Spleen (tissue), 11 donors: ENCODE measurements at regions not wholly inside any gene's neighbourhood (a gene's known extent, or its start where the extent isn't known, plus 50 kb on each side); places are given as distances from the start of the nearest gene placed in this dataset.

Experiments used
- DNase-seq: peaks from one replicate; pipeline ENCODE4 v3.0.0-alpha.2; 2020
- H3K27ac ChIP-seq, 8 donors: fragments of 200-600 bp; sonication (generic) in 7 of 8; 1 replicate in 4 of 8; 2 replicates in 4 of 8; pipeline versions ENCODE4 v1.5.0 to v1.8.0; 2016 to 2021; ENCODE audit warnings: inconsistent platforms in 4 of 8, mild to moderate bottlenecking in 4 of 8, moderate library complexity in 1 of 8
- H3K27me3 ChIP-seq, 7 donors: fragments of 200-600 bp; sonication (generic) in 6 of 7; replicated peaks in 1 of 7; 1 replicate in 4 of 7; 2 replicates in 3 of 7; pipeline versions ENCODE4 v1.5.0 to v1.8.0; 2016 to 2021; ENCODE audit warnings: inconsistent platforms in 3 of 7, mild to moderate bottlenecking in 1 of 7
- H3K36me3 ChIP-seq, 6 donors: fragments of 200-600 bp; sonication (generic) in 5 of 6; 1 replicate in 4 of 6; 2 replicates in 2 of 6; pipeline versions ENCODE4 v1.5.0 to v1.8.0; 2016 to 2021; ENCODE audit warnings: inconsistent platforms in 2 of 6
- H3K4me1 ChIP-seq, 6 donors: fragments of 200-600 bp; sonication (generic) in 5 of 6; 1 replicate in 3 of 6; 2 replicates in 3 of 6; pipeline versions ENCODE4 v1.5.0 to v1.8.0; 2016 to 2021; ENCODE audit warnings: inconsistent platforms in 3 of 6
- H3K4me3 ChIP-seq, 8 donors: fragments of 200-600 bp; sonication (generic) in 7 of 8; 1 replicate in 4 of 8; 2 replicates in 4 of 8; pipeline versions ENCODE4 v1.5.0 to v1.8.0; 2016 to 2021; ENCODE audit warnings: inconsistent platforms in 4 of 8, mild to moderate bottlenecking in 4 of 8, moderate library complexity in 2 of 8
- H3K9me3 ChIP-seq, 8 donors: fragments of 200-600 bp; sonication (generic) in 7 of 8; 1 replicate in 4 of 8; 2 replicates in 4 of 8; pipeline versions ENCODE4 v1.5.0 to v1.8.0; 2016 to 2021; ENCODE audit warnings: inconsistent platforms in 4 of 8
- CTCF ChIP-seq, 11 experiments: fragments of 200-600 bp in 7 of 11; fragments of 450-650 bp in 4 of 11; sonication (generic) in 4 of 11; IDR thresholded peaks in 8 of 11; conservative IDR thresholded peaks in 3 of 11; 1 replicate in 7 of 11; 2 replicates in 4 of 11; pipeline versions ENCODE4 v1.4.0 to v1.8.0; 2016 to 2021; ENCODE audit warnings: antibody characterized with exemption in 11 of 11, inconsistent platforms in 4 of 11, mild to moderate bottlenecking in 1 of 11
- POLR2A ChIP-seq, 3 donors: fragments of 450-650 bp; IDR thresholded peaks; one replicate each; pipeline ENCODE4 v1.5.1; 2017; ENCODE audit warnings: antibody characterized with exemption in 3 of 3, mild to moderate bottlenecking in 1 of 3
- POLR2AphosphoS5 ChIP-seq, 3 donors: sonication (generic); formaldehyde crosslinking; IDR thresholded peaks; one replicate each; pipeline ENCODE4 v1.5.1; 2017; ENCODE audit warnings: antibody characterized with exemption in 3 of 3
- WGBS, 5 donors: extraction: QIAGEN DNeasy Blood & Tissue Kit in 3 of 5; methylation state at CpG; one replicate each; pipeline versions ENCODE4 v1.1.5 to v1.1.7; 2013 to 2018; 5-methylcytosine and 5-hydroxymethylcytosine counted together
- intact Hi-C: fragments of 100-400 bp; cut with DNase I; formaldehyde crosslinking; loops from one replicate; pipeline ENCODE4 v1.15.0; 2023; ENCODE audit warnings: low total_unique reads
- donor health status: healthy with polysubstance abuse.
- donor health status: DM: no; HTN: no; CAD: no; lungs with moderate emphysema.
- donor health status: DM: no; HTN: no; CAD: no.
- donor health status: Bipolar disorder and iron deficiency.
- donor health status: healthy.
- donor health status: DM: no; HTN: no; CAD: no.
- donor health status: DM: yes; HTN: yes; CAD: no.

DNA sequence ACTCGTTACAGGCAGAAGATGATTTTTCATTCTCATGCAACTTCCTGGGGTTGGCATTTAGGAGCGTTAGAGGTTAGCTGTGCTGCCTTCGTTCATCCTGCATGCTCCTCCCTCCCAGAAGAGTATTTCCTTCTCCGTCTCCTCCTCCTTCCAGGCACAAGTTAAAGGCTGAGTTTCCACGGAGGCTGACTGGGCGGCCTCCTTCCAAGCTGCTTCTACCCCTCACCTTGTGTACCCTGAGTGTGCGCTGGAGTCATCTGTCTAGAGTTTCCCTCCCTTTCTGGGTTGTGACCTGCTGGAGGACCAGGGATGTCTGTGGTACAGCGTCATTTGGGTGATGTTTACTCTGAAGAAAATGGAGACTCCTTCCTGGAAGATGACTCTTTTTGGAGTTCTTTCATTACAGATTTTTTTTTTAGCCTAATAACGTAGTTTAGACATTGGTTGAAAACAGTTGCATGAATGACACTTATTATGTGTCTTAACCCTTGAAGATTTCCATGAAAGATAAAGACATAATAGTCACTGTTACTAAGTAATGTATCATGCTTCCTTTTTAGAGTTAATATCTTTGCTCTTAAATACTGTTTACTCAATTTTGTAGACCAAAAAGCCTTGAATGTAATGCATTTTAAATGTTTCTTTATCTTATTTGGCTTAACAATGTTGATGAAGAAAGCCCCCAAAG lies 146.9 kb downstream of the TENT4A start:
- Histone ChIP-seq H3K27ac (no peak overlapping the region), H3K4me3 (no peak overlapping the region), H3K4me1 (peaks cover 0 to 26% (median 2%) of the 10 kb centered on the region in 6 donors), H3K9me3 (peaks cover 0 to 18% (median 3%) of the 10 kb centered on the region in 8 donors), H3K36me3 (no peaks in the 10 kb centered on the region), H3K27me3 (no peaks in the 10 kb centered on the region)
- intact Hi-C loops = no loop called here
- no peak for DNase-seq
- 72 to 81% (median 75%) methylated on average over 9 of the region's 9 CpGs for WGBS, 5 donors
- no peak for TF ChIP-seq CTCF (IDR thresholded peaks at IDR 0.05 in 8 of 11, conservative IDR thresholded peaks at IDR 0.05 in 3 of 11)
- TF ChIP-seq POLR2AphosphoS5 (IDR thresholded peaks at IDR 0.05) = no peak
- TF ChIP-seq POLR2A (IDR thresholded peaks at IDR 0.05) = no peak

GRCh38 chr5:6861036-6861435 lies 147.8 kb downstream of the TENT4A start:
- peaks cover 0 to 26% (median 2%) of the 10 kb centered on the region in 6 donors for H3K4me1 ChIP-seq
- intact Hi-C loops = no loop called here
- no peaks in the 10 kb centered on the region for H3K36me3 ChIP-seq
- WGBS, 5 donors = 51 to 66% (median 63%) methylated on average over 3 of the region's 3 CpGs
- TF ChIP-seq POLR2AphosphoS5 (IDR thresholded peaks at IDR 0.05) (no peak), CTCF (IDR thresholded peaks at IDR 0.05 in 8 of 11, conservative IDR thresholded peaks at IDR 0.05 in 3 of 11) (no peak), POLR2A (IDR thresholded peaks at IDR 0.05) (no peak)
- no peak overlapping the region for H3K27ac ChIP-seq
- H3K9me3 ChIP-seq = peaks cover 0 to 14% (median 3%) of the 10 kb centered on the region in 8 donors
- no peak for DNase-seq
- H3K4me3 ChIP-seq = no peak overlapping the region
- no peaks in the 10 kb centered on the region for H3K27me3 ChIP-seq

GRCh38 chr5:6861667-6862066 lies 148.4 kb downstream of the TENT4A start:
- peaks cover 0 to 20% (median 2%) of the 10 kb centered on the region in 6 donors for H3K4me1 ChIP-seq
- H3K4me3 ChIP-seq = no peak overlapping the region
- H3K36me3 ChIP-seq = no peaks in the 10 kb centered on the region
- no peak overlapping the region for H3K27ac ChIP-seq
- peaks cover 0 to 14% (median 3%) of the 10 kb centered on the region in 8 donors for H3K9me3 ChIP-seq
- H3K27me3 ChIP-seq = no peaks in the 10 kb centered on the region
- no peak for TF ChIP-seq CTCF (IDR thresholded peaks at IDR 0.05 in 8 of 11, conservative IDR thresholded peaks at IDR 0.05 in 3 of 11)
- no peak for TF ChIP-seq POLR2A (IDR thresholded peaks at IDR 0.05)
- TF ChIP-seq POLR2AphosphoS5 (IDR thresholded peaks at IDR 0.05) = no peak
- 75 to 86% (median 79%) methylated on average over 3 of the region's 3 CpGs for WGBS, 5 donors
- DNase-seq = no peak
- intact Hi-C loops = no loop called here

DNA sequence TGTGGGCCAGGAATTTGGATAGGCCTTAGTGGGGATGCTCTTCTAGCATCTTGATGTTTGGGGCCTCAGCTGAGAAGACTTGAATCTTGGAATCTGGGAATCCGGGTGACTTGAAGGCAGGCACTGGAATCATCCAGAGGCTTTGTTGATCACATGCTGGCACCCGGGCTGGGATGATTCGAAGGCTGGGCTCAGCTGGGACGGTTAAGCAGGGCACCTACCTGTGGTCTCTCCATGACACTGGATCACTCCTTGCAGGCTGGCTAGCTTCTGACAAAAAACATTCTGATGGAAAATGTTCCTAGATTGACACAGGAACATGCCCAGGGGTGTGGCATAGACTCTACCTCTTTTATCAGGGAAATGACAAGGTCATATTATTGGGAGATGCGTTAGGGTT lies 149.1 kb downstream of the TENT4A start:
- H3K27me3 ChIP-seq = no peaks in the 10 kb centered on the region
- H3K9me3 ChIP-seq = peaks cover 0 to 14% (median 3%) of the 10 kb centered on the region in 8 donors
- 87 to 95% (median 89%) methylated on average over 5 of the region's 5 CpGs for WGBS, 5 donors
- intact Hi-C loops = no loop called here
- DNase-seq = no peak
- H3K27ac ChIP-seq = no peak overlapping the region
- no peak overlapping the region for H3K4me3 ChIP-seq
- no peaks in the 10 kb centered on the region for H3K36me3 ChIP-seq
- H3K4me1 ChIP-seq = peaks cover 0 to 14% (median 2%) of the 10 kb centered on the region in 6 donors
- TF ChIP-seq POLR2A (IDR thresholded peaks at IDR 0.05) (no peak), POLR2AphosphoS5 (IDR thresholded peaks at IDR 0.05) (no peak), CTCF (IDR thresholded peaks at IDR 0.05 in 8 of 11, conservative IDR thresholded peaks at IDR 0.05 in 3 of 11) (no peak)
